ENCODE measurements at regions not wholly inside any gene's neighbourhood (a gene's known extent, or its start where the extent isn't known, plus 50 kb on each side); places are given as distances from the start of the nearest gene placed in this dataset.

DNA sequence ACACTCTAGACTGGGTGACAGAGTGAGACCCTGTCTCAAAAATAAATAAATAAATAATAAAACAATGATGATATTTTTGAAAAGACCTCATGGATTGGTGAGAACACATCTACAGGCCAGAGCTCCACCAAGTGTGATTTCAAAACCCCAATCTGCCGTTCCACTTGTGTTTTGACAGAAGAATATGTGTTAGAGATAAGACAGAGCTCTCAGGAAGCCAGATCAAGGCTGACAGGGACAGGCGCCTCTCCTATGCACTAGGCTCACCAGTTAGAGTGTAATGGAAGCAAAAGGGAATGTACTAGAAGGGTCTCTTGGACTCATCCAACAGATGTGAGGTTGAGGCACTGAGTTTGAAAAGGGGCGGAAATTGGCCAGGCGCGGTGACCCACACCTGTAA is 110.7 kb upstream of the ERRFI1 start:
- TF ChIP-seq, protein P1, sequence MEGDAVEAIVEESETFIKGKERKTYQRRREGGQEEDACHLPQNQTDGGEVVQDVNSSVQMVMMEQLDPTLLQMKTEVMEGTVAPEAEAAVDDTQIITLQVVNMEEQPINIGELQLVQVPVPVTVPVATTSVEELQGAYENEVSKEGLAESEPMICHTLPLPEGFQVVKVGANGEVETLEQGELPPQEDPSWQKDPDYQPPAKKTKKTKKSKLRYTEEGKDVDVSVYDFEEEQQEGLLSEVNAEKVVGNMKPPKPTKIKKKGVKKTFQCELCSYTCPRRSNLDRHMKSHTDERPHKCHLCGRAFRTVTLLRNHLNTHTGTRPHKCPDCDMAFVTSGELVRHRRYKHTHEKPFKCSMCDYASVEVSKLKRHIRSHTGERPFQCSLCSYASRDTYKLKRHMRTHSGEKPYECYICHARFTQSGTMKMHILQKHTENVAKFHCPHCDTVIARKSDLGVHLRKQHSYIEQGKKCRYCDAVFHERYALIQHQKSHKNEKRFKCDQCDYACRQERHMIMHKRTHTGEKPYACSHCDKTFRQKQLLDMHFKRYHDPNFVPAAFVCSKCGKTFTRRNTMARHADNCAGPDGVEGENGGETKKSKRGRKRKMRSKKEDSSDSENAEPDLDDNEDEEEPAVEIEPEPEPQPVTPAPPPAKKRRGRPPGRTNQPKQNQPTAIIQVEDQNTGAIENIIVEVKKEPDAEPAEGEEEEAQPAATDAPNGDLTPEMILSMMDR (conservative IDR thresholded peaks at IDR 0.05; ENCODE audit: low read length), result no peak
- TF ChIP-seq EZH2phosphoT487 (IDR thresholded peaks at IDR 0.05; ENCODE audit: borderline replicate concordance), result no peak

Measured in Loucy (cell line).